Liver (tissue), 8 donors: ENCODE measurements at regions not wholly inside any gene's neighbourhood (a gene's known extent, or its start where the extent isn't known, plus 50 kb on each side); places are given as distances from the start of the nearest gene placed in this dataset.

Experiments
- DNase-seq: peaks from one replicate; pipeline ENCODE4 v3.0.0-alpha.2; 2017; ENCODE audit warnings: low spot score
- H3K27ac ChIP-seq, 2 donors: one replicate each; pipeline ENCODE4 v1.7.0; 2013; ENCODE audit warnings: inconsistent platforms in 2 of 2, low read length in 2 of 2, control low read depth in 1 of 2, low read depth in 1 of 2, mild to moderate bottlenecking in 1 of 2
- H3K27me3 ChIP-seq, 4 donors: one replicate each; pipeline versions ENCODE4 v1.6.1 to v1.7.0; 2013; ENCODE audit warnings: low read length in 3 of 4, inconsistent platforms in 1 of 4, mild to moderate bottlenecking in 1 of 4, moderate library complexity in 1 of 4; ENCODE audit not compliant: control insufficient read depth in 4 of 4, insufficient read depth in 4 of 4
- H3K36me3 ChIP-seq, 4 donors: one replicate each; pipeline versions ENCODE4 v1.6.1 to v1.7.0; 2013; ENCODE audit warnings: low read length in 3 of 4, mild to moderate bottlenecking in 3 of 4, low read depth in 1 of 4, moderate library complexity in 1 of 4; ENCODE audit not compliant: control insufficient read depth in 4 of 4, insufficient read depth in 3 of 4
- H3K4me1 ChIP-seq, 4 donors: one replicate each; pipeline versions ENCODE4 v1.6.1 to v1.7.0; 2013; ENCODE audit warnings: low read length in 3 of 4, mild to moderate bottlenecking in 3 of 4, moderate library complexity in 1 of 4; ENCODE audit not compliant: control insufficient read depth in 4 of 4, insufficient read depth in 4 of 4
- H3K4me3 ChIP-seq, 3 donors: one replicate each; pipeline versions ENCODE4 v1.6.1 to v1.7.0; 2013; ENCODE audit warnings: low read length in 3 of 3, control low read depth in 1 of 3, low read depth in 1 of 3, mild to moderate bottlenecking in 1 of 3
- H3K9ac ChIP-seq, 2 donors: one replicate each; pipeline ENCODE4 v1.7.0; 2013; ENCODE audit warnings: low read length in 2 of 2, mild to moderate bottlenecking in 2 of 2, moderate library complexity in 2 of 2, control low read depth in 1 of 2, low read depth in 1 of 2
- H3K9me3 ChIP-seq, 4 donors: one replicate each; pipeline versions ENCODE4 v1.6.1 to v1.7.0; 2013; ENCODE audit warnings: low read length in 3 of 4; ENCODE audit not compliant: control insufficient read depth in 4 of 4
- ATF3 ChIP-seq: IDR thresholded peaks from 2 replicates; pipeline ENCODE4 v1.6.1; 2016; ENCODE audit warnings: antibody characterized with exemption
- CTCF ChIP-seq: fragments of 150-350 bp; IDR thresholded peaks from 2 replicates; pipeline ENCODE4 v1.5.1; 2017; ENCODE audit warnings: improper control_type of control experiment, low read depth, low read length; ENCODE audit not compliant: missing input control
- EGR1 ChIP-seq, 2 donors: IDR thresholded peaks; 2 replicates each; pipeline ENCODE4 v1.6.1; 2016 to 2018; ENCODE audit warnings: antibody characterized with exemption in 2 of 2, low read depth in 2 of 2
- FOXA1 ChIP-seq: IDR thresholded peaks from 2 replicates; pipeline ENCODE4 v1.6.1; 2016; ENCODE audit warnings: antibody characterized with exemption
- FOXA2 ChIP-seq: IDR thresholded peaks from 2 replicates; pipeline ENCODE4 v1.6.1; 2016; ENCODE audit warnings: antibody characterized with exemption
- GABPA ChIP-seq, 2 donors: IDR thresholded peaks in 1 of 2; conservative IDR thresholded peaks in 1 of 2; 2 replicates each; pipeline ENCODE4 v1.6.1; 2016; ENCODE audit warnings: antibody characterized with exemption in 2 of 2, mild to moderate bottlenecking in 1 of 2, moderate library complexity in 1 of 2
- HNF4A ChIP-seq, 2 donors: conservative IDR thresholded peaks; 2 replicates each; pipeline ENCODE4 v1.6.1; 2016; ENCODE audit warnings: antibody characterized with exemption in 2 of 2, mild to moderate bottlenecking in 2 of 2
- HNF4G ChIP-seq: IDR thresholded peaks from 2 replicates; pipeline ENCODE4 v1.6.1; 2016; ENCODE audit warnings: antibody characterized with exemption
- JUND ChIP-seq, 2 donors: IDR thresholded peaks; 2 replicates each; pipeline ENCODE4 v1.6.1; 2016; ENCODE audit warnings: antibody characterized with exemption in 2 of 2
- MAX ChIP-seq: IDR thresholded peaks from 2 replicates; pipeline ENCODE4 v1.6.1; 2016; ENCODE audit warnings: antibody characterized with exemption
- NR2F2 ChIP-seq: IDR thresholded peaks from 2 replicates; pipeline ENCODE4 v1.6.1; 2016; ENCODE audit warnings: antibody characterized with exemption
- RAD21 ChIP-seq, 2 donors: IDR thresholded peaks; 2 replicates each; pipeline ENCODE4 v1.6.1; 2016; ENCODE audit warnings: antibody characterized with exemption in 2 of 2, mild to moderate bottlenecking in 2 of 2
- REST ChIP-seq: IDR thresholded peaks from 2 replicates; pipeline ENCODE4 v1.6.1; 2016; ENCODE audit warnings: antibody characterized with exemption, mild to moderate bottlenecking
- RXRA ChIP-seq, 2 donors: IDR thresholded peaks; 2 replicates each; pipeline ENCODE4 v1.6.1; 2017 to 2018; ENCODE audit warnings: antibody characterized with exemption in 2 of 2, mild to moderate bottlenecking in 1 of 2
- SP1 ChIP-seq: IDR thresholded peaks from 2 replicates; pipeline ENCODE4 v1.6.1; 2018; ENCODE audit warnings: antibody characterized with exemption, mild to moderate bottlenecking
- TAF1 ChIP-seq: conservative IDR thresholded peaks from 2 replicates; pipeline ENCODE4 v1.6.1; 2016; ENCODE audit warnings: antibody characterized with exemption, mild to moderate bottlenecking
- YY1 ChIP-seq: IDR thresholded peaks from 2 replicates; pipeline ENCODE4 v1.6.1; 2016; ENCODE audit warnings: antibody characterized with exemption, mild to moderate bottlenecking
- ZBTB33 ChIP-seq: IDR thresholded peaks from 2 replicates; pipeline ENCODE4 v1.6.1; 2016; ENCODE audit warnings: antibody characterized with exemption
- WGBS: extraction: QIAGEN DNeasy Blood & Tissue Kit; methylation state at CpG from one replicate; pipeline ENCODE4 v1.1.7; 2013; 5-methylcytosine and 5-hydroxymethylcytosine counted together
- donor health status: healthy.
- donor health status: healthy.
- donor health status: healthy.
- donor health status: healthy.
- donor health status: healthy.

GRCh38 chr18:75854808-75855207 lies 427.3 kb upstream of the SMIM21 start:
- no peak for DNase-seq
- no peaks in the 10 kb centered on the region for H3K27me3 ChIP-seq
- no peaks in the 10 kb centered on the region for H3K36me3 ChIP-seq
- no peak overlapping the region for H3K9ac ChIP-seq
- TF ChIP-seq RXRA (IDR thresholded peaks at IDR 0.05): no peak
- no peak for TF ChIP-seq REST
- no peak for TF ChIP-seq FOXA1
- no peak for TF ChIP-seq NR2F2
- TF ChIP-seq SP1: no peak
- no peak for TF ChIP-seq HNF4A (conservative IDR thresholded peaks at IDR 0.05)
- no peak for TF ChIP-seq HNF4G
- H3K9me3 ChIP-seq: no peaks in the 10 kb centered on the region
- WGBS: 90% methylated on average over 10 of the region's 10 CpGs
- no peak overlapping the region for H3K4me3 ChIP-seq
- H3K4me1 ChIP-seq: no peaks in the 10 kb centered on the region
- H3K27ac ChIP-seq: no peak overlapping the region

- Histone ChIP-seq H3K4me1 (no peaks in the 10 kb centered on the region), H3K4me3 (no peak overlapping the region), H3K27ac (no peak overlapping the region), H3K36me3 (no peaks in the 10 kb centered on the region), H3K9ac (no peak overlapping the region), H3K9me3 (no peaks in the 10 kb centered on the region), H3K27me3 (no peaks in the 10 kb centered on the region)
- DNase-seq: no peak
- WGBS: 70% methylated on average over 4 of the region's 4 CpGs
- TF ChIP-seq YY1 (no peak), SP1 (no peak), FOXA2 (no peak), EGR1 (IDR thresholded peaks at IDR 0.05; ENCODE audit: low read depth in 2 of 2) (no peak), HNF4A (conservative IDR thresholded peaks at IDR 0.05) (no peak), TAF1 (no peak), ZBTB33 (no peak), RAD21 (IDR thresholded peaks at IDR 0.05) (no peak), GABPA (IDR thresholded peaks at IDR 0.05 in 1 of 2, conservative IDR thresholded peaks at IDR 0.05 in 1 of 2) (no peak), CTCF (no peak), MAX (no peak), NR2F2 (no peak), ATF3 (no peak), FOXA1 (no peak), HNF4G (no peak), JUND (IDR thresholded peaks at IDR 0.05) (no peak), REST (no peak)
Measured at GRCh38 chr18:75854174-75854573, 426.7 kb upstream of the SMIM21 start.
